DND-41 (cell line): ENCODE measurements at regions not wholly inside any gene's neighbourhood (a gene's known extent, or its start where the extent isn't known, plus 50 kb on each side); places are given as distances from the start of the nearest gene placed in this dataset.

Experiments
- ATAC-seq: fragments of 200-7000 bp; cut with Tn5 transposase; 3 replicates; pipeline ENCODE4 v1.9.1; 2021; ENCODE audit warnings: low read depth; ENCODE audit not compliant: insufficient read depth
- DNase-seq: peaks from one replicate; pipeline ENCODE4 v3.0.0-alpha.2; 2020
- H2AFZ ChIP-seq: 2 replicates; pipeline ENCODE4 v1.6.0; 2012; ENCODE audit warnings: low read depth, low read length
- H3K27ac ChIP-seq: 2 replicates; pipeline ENCODE4 v1.5.1; 2012; ENCODE audit warnings: low read length, inconsistent platforms
- H3K27me3 ChIP-seq: fragments of 200-600 bp; sonication (generic); 2 replicates; pipeline ENCODE4 v1.6.0; 2012; ENCODE audit warnings: low read length, mild to moderate bottlenecking, inconsistent platforms; ENCODE audit not compliant: insufficient read depth, poor library complexity
- H3K36me3 ChIP-seq: 2 replicates; pipeline ENCODE4 v1.5.1; 2012; ENCODE audit warnings: low read length, inconsistent platforms; ENCODE audit not compliant: insufficient read depth
- H3K4me1 ChIP-seq: 2 replicates; pipeline ENCODE4 v1.5.1; 2012; ENCODE audit warnings: mild to moderate bottlenecking, low read length; ENCODE audit not compliant: insufficient read depth
- H3K4me2 ChIP-seq: 2 replicates; pipeline ENCODE4 v1.6.0; 2012; ENCODE audit warnings: mild to moderate bottlenecking, moderate library complexity, low read length, inconsistent platforms; ENCODE audit not compliant: insufficient read depth
- H3K4me3 ChIP-seq, 2 experiments: fragments of 200-600 bp in 1 of 2; shearing (Covaris generic) in 1 of 2; 2 replicates each; pipeline ENCODE4 v1.5.1; 2012 to 2016; ENCODE audit warnings: inconsistent platforms in 2 of 2, low read length in 2 of 2, mild to moderate bottlenecking in 2 of 2, low read depth in 1 of 2, moderate library complexity in 1 of 2
- H3K79me2 ChIP-seq: 2 replicates; pipeline ENCODE4 v1.6.0; 2012; ENCODE audit warnings: low read length, inconsistent platforms; ENCODE audit not compliant: insufficient read depth
- H3K9ac ChIP-seq: 2 replicates; pipeline ENCODE4 v1.6.0; 2012; ENCODE audit warnings: low read depth, mild to moderate bottlenecking, inconsistent platforms, low read length, moderate library complexity
- H3K9me3 ChIP-seq: 2 replicates; pipeline ENCODE4 v1.5.1; 2012; ENCODE audit warnings: low read length, moderate library complexity, mild to moderate bottlenecking, inconsistent platforms; ENCODE audit not compliant: insufficient read depth, severe bottlenecking
- H4K20me1 ChIP-seq: 2 replicates; pipeline ENCODE4 v1.6.0; 2012; ENCODE audit warnings: low read length; ENCODE audit not compliant: insufficient read depth
- EZH2 ChIP-seq: IDR thresholded peaks from 3 replicates; pipeline ENCODE4 v1.6.1; 2012; ENCODE audit warnings: borderline replicate concordance, low read depth, mild to moderate bottlenecking, moderate library complexity, low read length, inconsistent platforms; ENCODE audit not compliant: severe bottlenecking
- TF ChIP-seq, protein P1 (sequence below): IDR thresholded peaks from 2 replicates; pipeline ENCODE4 v1.5.1; 2012; ENCODE audit warnings: borderline replicate concordance, low read length, moderate library complexity, mild to moderate bottlenecking; ENCODE audit not compliant: poor library complexity, severe bottlenecking; ENCODE audit errors: extremely low read depth

DNA sequence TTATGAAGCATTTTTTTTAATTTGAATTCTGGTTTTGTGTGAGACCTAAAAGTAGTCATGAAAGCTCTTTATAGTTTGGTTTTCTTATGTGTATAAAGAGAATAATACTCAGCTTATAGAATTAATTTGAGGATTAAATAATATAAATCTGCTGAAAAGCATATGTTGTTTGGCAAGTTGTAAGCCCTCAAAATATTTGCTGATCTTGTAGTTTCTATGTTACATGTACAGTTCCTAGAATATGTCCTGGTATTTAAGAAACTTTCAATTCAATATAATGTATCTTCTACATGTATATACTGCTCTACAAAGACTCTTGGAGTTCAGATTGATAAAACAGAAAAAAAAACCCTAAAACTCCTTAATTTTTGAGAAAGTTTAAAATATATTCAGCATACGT lies 605.5 kb upstream of the FAM98A start:
- Histone ChIP-seq H3K27ac (no peak overlapping the region), H3K4me3 (no peak overlapping the region), H3K27me3 (no peaks in the 10 kb centered on the region), H3K4me2 (no peak overlapping the region), H3K79me2 (no peaks in the 10 kb centered on the region), H4K20me1 (no peaks in the 10 kb centered on the region), H3K36me3 (no peaks in the 10 kb centered on the region), H3K9ac (no peak overlapping the region), H2AFZ (no peak overlapping the region), H3K4me1 (no peaks in the 10 kb centered on the region), H3K9me3 (peaks cover 1% of the 10 kb centered on the region)
- ATAC-seq, result no peak
- no peak for TF ChIP-seq EZH2
- TF ChIP-seq, protein P1, sequence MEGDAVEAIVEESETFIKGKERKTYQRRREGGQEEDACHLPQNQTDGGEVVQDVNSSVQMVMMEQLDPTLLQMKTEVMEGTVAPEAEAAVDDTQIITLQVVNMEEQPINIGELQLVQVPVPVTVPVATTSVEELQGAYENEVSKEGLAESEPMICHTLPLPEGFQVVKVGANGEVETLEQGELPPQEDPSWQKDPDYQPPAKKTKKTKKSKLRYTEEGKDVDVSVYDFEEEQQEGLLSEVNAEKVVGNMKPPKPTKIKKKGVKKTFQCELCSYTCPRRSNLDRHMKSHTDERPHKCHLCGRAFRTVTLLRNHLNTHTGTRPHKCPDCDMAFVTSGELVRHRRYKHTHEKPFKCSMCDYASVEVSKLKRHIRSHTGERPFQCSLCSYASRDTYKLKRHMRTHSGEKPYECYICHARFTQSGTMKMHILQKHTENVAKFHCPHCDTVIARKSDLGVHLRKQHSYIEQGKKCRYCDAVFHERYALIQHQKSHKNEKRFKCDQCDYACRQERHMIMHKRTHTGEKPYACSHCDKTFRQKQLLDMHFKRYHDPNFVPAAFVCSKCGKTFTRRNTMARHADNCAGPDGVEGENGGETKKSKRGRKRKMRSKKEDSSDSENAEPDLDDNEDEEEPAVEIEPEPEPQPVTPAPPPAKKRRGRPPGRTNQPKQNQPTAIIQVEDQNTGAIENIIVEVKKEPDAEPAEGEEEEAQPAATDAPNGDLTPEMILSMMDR, result no peak
- DNase-seq, result no peak

DNA sequence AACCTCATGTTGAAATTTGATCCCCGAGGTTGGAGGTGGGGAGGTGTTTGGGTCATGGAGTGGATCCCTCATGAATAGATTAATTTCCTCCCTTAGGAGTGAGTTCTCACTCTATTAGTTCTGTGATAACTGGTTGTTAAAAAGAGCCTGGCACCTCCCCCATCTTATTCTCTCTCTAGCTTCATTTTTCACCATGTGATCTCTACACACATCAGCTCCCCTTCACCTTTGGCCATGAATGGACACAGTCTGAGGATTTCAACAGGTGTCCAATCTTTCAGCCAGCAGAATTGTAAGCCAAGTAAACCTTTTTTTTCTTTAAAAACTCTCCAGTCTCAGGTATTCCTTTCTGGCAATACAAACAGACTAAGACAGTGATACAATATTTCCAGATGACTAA lies 602.0 kb upstream of the FAM98A start:
- Histone ChIP-seq H3K9me3 (no peaks in the 10 kb centered on the region), H3K36me3 (no peaks in the 10 kb centered on the region), H3K9ac (no peak overlapping the region), H3K4me2 (no peak overlapping the region), H4K20me1 (no peaks in the 10 kb centered on the region), H3K4me3 (no peak overlapping the region), H3K27me3 (no peaks in the 10 kb centered on the region), H3K79me2 (no peaks in the 10 kb centered on the region), H3K4me1 (no peaks in the 10 kb centered on the region), H3K27ac (no peak overlapping the region), H2AFZ (no peak overlapping the region)
- TF ChIP-seq, protein P1, result no peak
- no peak for TF ChIP-seq EZH2
- no peak for DNase-seq
- ATAC-seq, result no peak

DNA sequence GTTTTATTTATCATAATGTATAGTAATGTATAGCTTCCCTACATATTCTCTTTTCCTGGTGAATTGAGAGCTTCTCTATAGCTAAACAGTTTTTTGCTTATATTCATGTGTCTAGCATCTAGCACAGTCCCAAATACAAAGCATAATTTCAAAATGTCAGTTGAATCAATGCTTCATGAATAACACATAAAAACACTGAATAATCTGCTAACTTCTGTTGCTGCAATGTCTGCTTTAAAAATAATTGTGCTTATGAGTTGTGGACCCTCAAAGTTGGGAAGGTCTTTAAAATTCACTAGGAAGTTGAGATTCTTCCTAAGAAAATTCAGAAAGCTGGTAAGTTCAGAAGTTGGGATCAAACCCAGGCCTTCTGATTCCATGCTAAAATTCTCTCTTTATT lies 600.9 kb upstream of the FAM98A start:
- no peaks in the 10 kb centered on the region for H3K9me3 ChIP-seq
- H3K27me3 ChIP-seq, result no peaks in the 10 kb centered on the region
- H3K9ac ChIP-seq, result no peak overlapping the region
- ATAC-seq, result no peak
- no peaks in the 10 kb centered on the region for H4K20me1 ChIP-seq
- no peak overlapping the region for H3K4me2 ChIP-seq
- no peak overlapping the region for H3K27ac ChIP-seq
- H3K4me3 ChIP-seq, result no peak overlapping the region
- no peak for TF ChIP-seq EZH2
- TF ChIP-seq, protein P1, result no peak
- H3K79me2 ChIP-seq, result no peaks in the 10 kb centered on the region
- no peak overlapping the region for H2AFZ ChIP-seq
- DNase-seq, result no peak
- H3K4me1 ChIP-seq, result no peaks in the 10 kb centered on the region
- H3K36me3 ChIP-seq, result no peaks in the 10 kb centered on the region

DNA sequence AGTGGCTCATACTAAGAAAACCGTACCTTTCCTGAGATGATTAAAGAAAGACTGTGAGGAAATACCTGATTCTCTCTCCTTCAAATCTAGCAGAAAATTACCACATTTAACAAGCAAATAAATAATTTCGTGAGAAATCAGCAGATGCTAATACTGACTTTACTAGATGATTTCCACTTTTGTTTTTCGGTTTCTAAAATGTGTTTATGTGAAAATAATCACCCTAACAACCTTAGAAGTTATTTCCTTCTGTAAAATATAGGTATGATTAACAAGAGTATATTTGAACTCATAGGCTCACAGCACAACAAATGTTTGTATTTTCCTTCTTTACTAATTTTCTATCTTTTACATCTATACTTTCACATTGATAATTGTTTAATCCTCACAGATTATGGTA lies 594.1 kb upstream of the FAM98A start:
- H3K4me2 ChIP-seq, result no peak overlapping the region
- no peak overlapping the region for H3K4me3 ChIP-seq
- no peaks in the 10 kb centered on the region for H3K4me1 ChIP-seq
- H3K36me3 ChIP-seq, result no peaks in the 10 kb centered on the region
- ATAC-seq, result no peak
- TF ChIP-seq, protein P1, result no peak
- TF ChIP-seq EZH2, result no peak
- H4K20me1 ChIP-seq, result no peaks in the 10 kb centered on the region
- no peak overlapping the region for H3K27ac ChIP-seq
- no peak for DNase-seq
- no peaks in the 10 kb centered on the region for H3K79me2 ChIP-seq
- H3K27me3 ChIP-seq, result no peaks in the 10 kb centered on the region
- H2AFZ ChIP-seq, result no peak overlapping the region
- no peaks in the 10 kb centered on the region for H3K9me3 ChIP-seq
- H3K9ac ChIP-seq, result no peak overlapping the region
